Bronchial epithelial cell (primary cell): ENCODE measurements at regions not wholly inside any gene's neighbourhood (a gene's known extent, or its start where the extent isn't known, plus 50 kb on each side); places are given as distances from the start of the nearest gene placed in this dataset.
A peak's percentile ranks its signal among the peaks of the same experiment; 100 is the strongest.

Source experiments
- DNase-seq: peaks from one replicate; pipeline ENCODE4 v3.0.0-alpha.2; 2010; ENCODE audit warnings: low read depth
- FAIRE-seq: peaks from 2 replicates; lab custom pipeline; 2011; peaks lifted over from hg19 to GRCh38; lab: Jason Lieb, UNC
- H3K27me3 ChIP-seq: 2 replicates; pipeline ENCODE4 v1.5.1; 2011; ENCODE audit warnings: low read length; ENCODE audit not compliant: control insufficient read depth, insufficient read depth
- H3K36me3 ChIP-seq: 2 replicates; pipeline ENCODE4 v1.5.1; 2011; ENCODE audit warnings: low read length; ENCODE audit not compliant: control insufficient read depth, insufficient read depth
- H3K4me3 ChIP-seq: 2 replicates; pipeline ENCODE4 v1.5.1; 2011; ENCODE audit warnings: mild to moderate bottlenecking, low read depth, low read length, control low read depth
- TF ChIP-seq, protein P1 (sequence below): IDR thresholded peaks from 2 replicates; pipeline ENCODE4 v1.5.1; 2011; ENCODE audit warnings: mild to moderate bottlenecking, moderate library complexity, low read length, control low read depth, inconsistent platforms; ENCODE audit not compliant: insufficient read depth, severe bottlenecking

- no peak for FAIRE-seq
- peaks cover 8% of the 10 kb centered on the region for H3K27me3 ChIP-seq
- TF ChIP-seq, protein P1, sequence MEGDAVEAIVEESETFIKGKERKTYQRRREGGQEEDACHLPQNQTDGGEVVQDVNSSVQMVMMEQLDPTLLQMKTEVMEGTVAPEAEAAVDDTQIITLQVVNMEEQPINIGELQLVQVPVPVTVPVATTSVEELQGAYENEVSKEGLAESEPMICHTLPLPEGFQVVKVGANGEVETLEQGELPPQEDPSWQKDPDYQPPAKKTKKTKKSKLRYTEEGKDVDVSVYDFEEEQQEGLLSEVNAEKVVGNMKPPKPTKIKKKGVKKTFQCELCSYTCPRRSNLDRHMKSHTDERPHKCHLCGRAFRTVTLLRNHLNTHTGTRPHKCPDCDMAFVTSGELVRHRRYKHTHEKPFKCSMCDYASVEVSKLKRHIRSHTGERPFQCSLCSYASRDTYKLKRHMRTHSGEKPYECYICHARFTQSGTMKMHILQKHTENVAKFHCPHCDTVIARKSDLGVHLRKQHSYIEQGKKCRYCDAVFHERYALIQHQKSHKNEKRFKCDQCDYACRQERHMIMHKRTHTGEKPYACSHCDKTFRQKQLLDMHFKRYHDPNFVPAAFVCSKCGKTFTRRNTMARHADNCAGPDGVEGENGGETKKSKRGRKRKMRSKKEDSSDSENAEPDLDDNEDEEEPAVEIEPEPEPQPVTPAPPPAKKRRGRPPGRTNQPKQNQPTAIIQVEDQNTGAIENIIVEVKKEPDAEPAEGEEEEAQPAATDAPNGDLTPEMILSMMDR: no peak
- no peak overlapping the region for H3K4me3 ChIP-seq
- DNase-seq: no peak
- no peaks in the 10 kb centered on the region for H3K36me3 ChIP-seq
These were observed 174.6 kb upstream of the CDH13 start for GRCh38 chr16:82452004-82452756.

- Histone ChIP-seq H3K27me3 (peaks cover 8% of the 10 kb centered on the region), H3K36me3 (no peaks in the 10 kb centered on the region), H3K4me3 (no peak overlapping the region)
- FAIRE-seq: no peak
- TF ChIP-seq, protein P1: no peak
- DNase-seq: no peak
These were observed 175.3 kb upstream of the CDH13 start for GRCh38 chr16:82451449-82451848.

- Histone ChIP-seq H3K4me3 (no peak overlapping the region), H3K36me3 (no peaks in the 10 kb centered on the region), H3K27me3 (no peaks in the 10 kb centered on the region)
- DNase-seq (no peak), FAIRE-seq (peak; percentile 79)
- TF ChIP-seq, protein P1: no peak
These were observed 186.4 kb upstream of the CDH13 start for GRCh38 chr16:82440336-82440735.

GRCh38 chr16:82439678-82440293 is 187.0 kb upstream of the CDH13 start:
- DNase-seq: no peak
- no peak for FAIRE-seq
- no peaks in the 10 kb centered on the region for H3K36me3 ChIP-seq
- H3K27me3 ChIP-seq: no peaks in the 10 kb centered on the region
- no peak overlapping the region for H3K4me3 ChIP-seq
- TF ChIP-seq, protein P1: peak; percentile 50

DNA sequence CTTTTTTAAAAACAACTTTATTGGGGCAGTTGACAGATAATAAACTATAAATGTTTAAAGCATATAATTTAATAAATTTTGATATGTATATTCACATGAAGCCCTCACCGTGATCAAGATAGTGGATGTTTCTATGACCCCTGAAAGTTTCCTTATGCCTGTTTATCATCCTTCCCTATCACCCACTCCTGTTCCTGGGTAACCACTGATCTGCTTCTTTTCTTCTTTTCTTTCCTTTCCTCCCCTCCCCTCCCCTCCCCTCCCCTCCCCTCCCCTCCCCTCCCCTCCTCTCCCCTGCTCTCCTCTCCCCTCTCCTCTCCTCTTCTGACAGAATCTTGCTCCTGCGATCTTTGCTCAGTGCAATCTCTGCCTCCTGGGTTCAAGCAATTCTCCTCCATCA is 193.7 kb upstream of the CDH13 start:
- no peak overlapping the region for H3K4me3 ChIP-seq
- no peak for DNase-seq
- no peaks in the 10 kb centered on the region for H3K27me3 ChIP-seq
- TF ChIP-seq, protein P1: no peak
- no peaks in the 10 kb centered on the region for H3K36me3 ChIP-seq
- FAIRE-seq: no peak
